IMR-90 (cell line): ENCODE measurements at regions not wholly inside any gene's neighbourhood (a gene's known extent, or its start where the extent isn't known, plus 50 kb on each side); places are given as distances from the start of the nearest gene placed in this dataset.

Experiments used
- ATAC-seq: fragments of 200-7000 bp; cut with Tn5 transposase; 2 replicates; pipeline ENCODE4 v1.9.1; 2020; ENCODE audit warnings: low read depth, mild to moderate bottlenecking, moderate library complexity
- BruUV-seq: library from RNA; stranded (reverse); fragments of 400-500 nt; replicated peaks from 2 replicates; lab custom pipeline; 2021; lab: Mats Ljungman, UMichigan
- CTCF ChIA-PET: fragments of 300-600 bp; formaldehyde crosslinking; extraction: SDS; loops from one replicate; lab custom pipeline; 2021; ENCODE audit warnings: antibody characterized with exemption; lab: Yijun Ruan, JAX
- POLR2A ChIA-PET: fragments of 300-600 bp; sonication (Branson Sonifier 250); formaldehyde crosslinking; loops from one replicate; lab custom pipeline; 2022; ENCODE audit warnings: antibody characterized with exemption; ENCODE audit not compliant: unreplicated experiment; lab: Charles Lee
- DNase-seq: peaks from one replicate; pipeline ENCODE4 v3.0.0; 2013
- H2AFZ ChIP-seq: replicated peaks from 2 replicates; pipeline ENCODE3; 2013; ENCODE audit warnings: low read length, mild to moderate bottlenecking; ENCODE audit not compliant: poor library complexity
- H2AK5ac ChIP-seq: 2 replicates; pipeline ENCODE4 v1.6.1; 2013; ENCODE audit warnings: low read depth, low read length, inconsistent platforms
- H2AK9ac ChIP-seq: replicated peaks from 2 replicates; pipeline ENCODE3; 2013; ENCODE audit warnings: mild to moderate bottlenecking, low read depth, low read length, moderate library complexity; ENCODE audit not compliant: poor library complexity
- H2BK120ac ChIP-seq: 2 replicates; pipeline ENCODE4 v1.6.1; 2013; ENCODE audit warnings: low read depth, low read length, inconsistent platforms
- H2BK15ac ChIP-seq: 3 replicates; pipeline ENCODE4 v1.6.1; 2013; ENCODE audit warnings: low read depth, low read length, inconsistent platforms
- H2BK20ac ChIP-seq: 2 replicates; pipeline ENCODE4 v1.6.1; 2013; ENCODE audit warnings: low read depth, mild to moderate bottlenecking, inconsistent platforms, low read length, moderate library complexity
- H2BK5ac ChIP-seq: 2 replicates; pipeline ENCODE4 v1.6.1; 2013; ENCODE audit warnings: mild to moderate bottlenecking, low read depth, low read length, inconsistent platforms; ENCODE audit not compliant: poor library complexity, severe bottlenecking
- H3K14ac ChIP-seq: replicated peaks from 2 replicates; pipeline ENCODE4 v1.6.1; 2013; ENCODE audit warnings: low read depth, low read length, inconsistent platforms
- H3K18ac ChIP-seq: 2 replicates; pipeline ENCODE4 v1.6.1; 2013; ENCODE audit warnings: low read depth, low read length, control low read depth
- H3K23ac ChIP-seq: 2 replicates; pipeline ENCODE4 v1.6.1; 2013; ENCODE audit warnings: low read depth, low read length, inconsistent platforms
- H3K27ac ChIP-seq: 2 replicates; pipeline ENCODE4 v1.5.1; 2013; ENCODE audit warnings: mild to moderate bottlenecking, control low read depth, low read length; ENCODE audit not compliant: insufficient read depth
- H3K27me3 ChIP-seq: 2 replicates; pipeline ENCODE4 v1.6.1; 2013; ENCODE audit warnings: low read length; ENCODE audit not compliant: control insufficient read depth, insufficient read depth
- H3K36me3 ChIP-seq: 2 replicates; pipeline ENCODE4 v1.6.1; 2013; ENCODE audit warnings: low read length, mixed read lengths; ENCODE audit not compliant: control insufficient read depth, insufficient read depth
- H3K4ac ChIP-seq: 2 replicates; pipeline ENCODE4 v1.6.1; 2013; ENCODE audit warnings: low read depth, low read length, inconsistent platforms
- H3K4me1 ChIP-seq: 2 replicates; pipeline ENCODE4 v1.6.1; 2013; ENCODE audit warnings: low read length, mixed read lengths; ENCODE audit not compliant: control insufficient read depth, insufficient read depth
- H3K4me2 ChIP-seq: 2 replicates; pipeline ENCODE4 v1.6.1; 2013; ENCODE audit warnings: low read depth, mild to moderate bottlenecking, control low read depth, low read length, moderate library complexity
- H3K4me3 ChIP-seq: 2 replicates; pipeline ENCODE4 v1.5.1; 2013; ENCODE audit warnings: low read depth, mild to moderate bottlenecking, control low read depth, low read length, moderate library complexity; ENCODE audit not compliant: insufficient read depth
- H3K56ac ChIP-seq: 2 replicates; pipeline ENCODE4 v1.6.1; 2013; ENCODE audit warnings: low read length, inconsistent platforms; ENCODE audit not compliant: insufficient read depth; ENCODE audit errors: extremely low read depth
- H3K79me1 ChIP-seq, 2 experiments: 2 replicates each; pipeline ENCODE4 v1.6.1; 2013; ENCODE audit warnings: low read length in 2 of 2, inconsistent platforms in 1 of 2, low read depth in 1 of 2
- H3K9ac ChIP-seq: 2 replicates; pipeline ENCODE4 v1.6.1; 2013; ENCODE audit warnings: low read depth, low read length, control low read depth
- H3K9me1 ChIP-seq: 2 replicates; pipeline ENCODE4 v1.6.1; 2013; ENCODE audit warnings: low read length, inconsistent platforms; ENCODE audit not compliant: insufficient read depth
- H3K9me3 ChIP-seq: 2 replicates; pipeline ENCODE4 v1.6.1; 2013; ENCODE audit warnings: low read length; ENCODE audit not compliant: control insufficient read depth, insufficient read depth
- H4K20me1 ChIP-seq: 2 replicates; pipeline ENCODE4 v1.6.1; 2013; ENCODE audit warnings: low read length, inconsistent platforms; ENCODE audit not compliant: insufficient read depth
- H4K5ac ChIP-seq: 2 replicates; pipeline ENCODE4 v1.6.1; 2013; ENCODE audit warnings: mild to moderate bottlenecking, low read depth, low read length, control low read depth
- H4K8ac ChIP-seq, 2 experiments: 2 replicates each; pipeline ENCODE4 v1.6.1; 2013; ENCODE audit warnings: low read depth in 2 of 2, low read length in 2 of 2, control low read depth in 1 of 2, inconsistent platforms in 1 of 2
- H4K91ac ChIP-seq: 2 replicates; pipeline ENCODE4 v1.6.1; 2013; ENCODE audit warnings: low read depth, low read length, inconsistent platforms; ENCODE audit not compliant: insufficient read depth
- BHLHE40 ChIP-seq: fragments of 150-350 bp; IDR thresholded peaks from 2 replicates; pipeline ENCODE4 v1.6.1; 2016; ENCODE audit warnings: mild to moderate bottlenecking, low read depth, low read length
- CEBPB ChIP-seq: IDR thresholded peaks from 2 replicates; pipeline ENCODE4 v1.6.1; 2012; ENCODE audit warnings: low read depth, low read length, improper control_type of control experiment
- CHD1 ChIP-seq: IDR thresholded peaks from 2 replicates; pipeline ENCODE4 v1.6.1; 2012; ENCODE audit warnings: low read depth, low read length, improper control_type of control experiment
- ELK1 ChIP-seq: fragments of 150-350 bp; IDR thresholded peaks from 2 replicates; pipeline ENCODE4 v1.6.1; 2016; ENCODE audit warnings: low read depth, mild to moderate bottlenecking, low read length, moderate library complexity, borderline replicate concordance
- FOS ChIP-seq: fragments of 150-350 bp; IDR thresholded peaks from 2 replicates; pipeline ENCODE4 v1.6.1; 2016; ENCODE audit warnings: low read depth, low read length
- MAFK ChIP-seq: IDR thresholded peaks from 2 replicates; pipeline ENCODE4 v1.6.1; 2012; ENCODE audit warnings: low read depth, low read length, improper control_type of control experiment
- MAZ ChIP-seq: IDR thresholded peaks from 2 replicates; pipeline ENCODE4 v1.6.1; 2012; ENCODE audit warnings: low read depth, mild to moderate bottlenecking, low read length, improper control_type of control experiment, moderate library complexity, borderline replicate concordance
- MXI1 ChIP-seq: IDR thresholded peaks from 2 replicates; pipeline ENCODE4 v1.6.1; 2012; ENCODE audit warnings: low read depth, mild to moderate bottlenecking, low read length, moderate library complexity, borderline replicate concordance
- NFE2L2 ChIP-seq: fragments of 150-350 bp; IDR thresholded peaks from 2 replicates; pipeline ENCODE4 v1.6.1; 2016; ENCODE audit warnings: low read depth, mild to moderate bottlenecking, low read length
- POLR2A ChIP-seq: IDR thresholded peaks from 2 replicates; pipeline ENCODE4 v1.6.1; 2012; ENCODE audit warnings: mild to moderate bottlenecking, low read depth, low read length
- RAD21 ChIP-seq: IDR thresholded peaks from 2 replicates; pipeline ENCODE4 v1.6.1; 2012; ENCODE audit warnings: low read length, improper control_type of control experiment
- RCOR1 ChIP-seq: IDR thresholded peaks from 2 replicates; pipeline ENCODE4 v1.6.1; 2012; ENCODE audit warnings: mild to moderate bottlenecking, low read length, improper control_type of control experiment; ENCODE audit not compliant: insufficient replicate concordance
- RFX5 ChIP-seq: IDR thresholded peaks from 2 replicates; pipeline ENCODE4 v1.8.0; 2012; ENCODE audit warnings: low read depth, mild to moderate bottlenecking, low read length, moderate library complexity
- SMC3 ChIP-seq: fragments of 150-350 bp; IDR thresholded peaks from 2 replicates; pipeline ENCODE4 v1.6.1; 2016; ENCODE audit warnings: low read depth, mild to moderate bottlenecking, antibody characterized with exemption, low read length, moderate library complexity
- whole genome bisulfite sequencing, 2 experiments: methylation state at CpG; one replicate each; pipeline versions ENCODE4 v1.1.5 to v1.1.7; 2013; ENCODE audit warnings: missing lambda C conversion rate in 2 of 2; ENCODE audit not compliant: insufficient read length in 1 of 2; ENCODE audit errors: extremely low coverage in 2 of 2; 5-methylcytosine and 5-hydroxymethylcytosine counted together
- dilution Hi-C: fragments of 300-500 bp; cut with HindIII; formaldehyde crosslinking; loops from one replicate; pipeline ENCODE4 v1.14.3; 2018; ENCODE audit warnings: low sequenced_read_pairs; ENCODE audit not compliant: unreplicated experiment
- in situ Hi-C: fragments of 300-500 bp; cut with MboI; formaldehyde crosslinking; loops from 3 replicates; pipeline ENCODE4 v1.14.3; 2019; ENCODE audit warnings: low sequenced_read_pairs, inconsistent platforms, mixed read lengths
- intact Hi-C: fragments of 100-400 bp; cut with micrococcal nuclease; formaldehyde crosslinking; loops from 2 replicates; pipeline ENCODE4 v1.10.0; 2022
- TF ChIP-seq, protein P1 (sequence below): conservative IDR thresholded peaks from 2 replicates; pipeline ENCODE4 v1.5.1; 2012; ENCODE audit warnings: mild to moderate bottlenecking, low read depth, low read length, improper control_type of control experiment
- TF ChIP-seq, protein P2 (sequence below): fragments of 150-350 bp; IDR thresholded peaks from 2 replicates; pipeline ENCODE4 v1.6.1; 2017; ENCODE audit warnings: mild to moderate bottlenecking, antibody characterized with exemption, low read length, low read depth

- H4K8ac ChIP-seq, result no peak overlapping the region
- no peaks in the 10 kb centered on the region for H3K27me3 ChIP-seq
- H3K56ac ChIP-seq, result no peak overlapping the region
- dilution Hi-C loops, result no loop called here
- H3K4me2 ChIP-seq, result no peak overlapping the region
- no peak for TF ChIP-seq BHLHE40
- no peak for TF ChIP-seq MXI1
- TF ChIP-seq ELK1, result no peak
- no peak for TF ChIP-seq POLR2A
- no peak for TF ChIP-seq CHD1
- TF ChIP-seq, protein P1, sequence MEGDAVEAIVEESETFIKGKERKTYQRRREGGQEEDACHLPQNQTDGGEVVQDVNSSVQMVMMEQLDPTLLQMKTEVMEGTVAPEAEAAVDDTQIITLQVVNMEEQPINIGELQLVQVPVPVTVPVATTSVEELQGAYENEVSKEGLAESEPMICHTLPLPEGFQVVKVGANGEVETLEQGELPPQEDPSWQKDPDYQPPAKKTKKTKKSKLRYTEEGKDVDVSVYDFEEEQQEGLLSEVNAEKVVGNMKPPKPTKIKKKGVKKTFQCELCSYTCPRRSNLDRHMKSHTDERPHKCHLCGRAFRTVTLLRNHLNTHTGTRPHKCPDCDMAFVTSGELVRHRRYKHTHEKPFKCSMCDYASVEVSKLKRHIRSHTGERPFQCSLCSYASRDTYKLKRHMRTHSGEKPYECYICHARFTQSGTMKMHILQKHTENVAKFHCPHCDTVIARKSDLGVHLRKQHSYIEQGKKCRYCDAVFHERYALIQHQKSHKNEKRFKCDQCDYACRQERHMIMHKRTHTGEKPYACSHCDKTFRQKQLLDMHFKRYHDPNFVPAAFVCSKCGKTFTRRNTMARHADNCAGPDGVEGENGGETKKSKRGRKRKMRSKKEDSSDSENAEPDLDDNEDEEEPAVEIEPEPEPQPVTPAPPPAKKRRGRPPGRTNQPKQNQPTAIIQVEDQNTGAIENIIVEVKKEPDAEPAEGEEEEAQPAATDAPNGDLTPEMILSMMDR, result no peak
- TF ChIP-seq CEBPB, result no peak
- TF ChIP-seq MAZ, result no peak
- TF ChIP-seq, protein P2, sequence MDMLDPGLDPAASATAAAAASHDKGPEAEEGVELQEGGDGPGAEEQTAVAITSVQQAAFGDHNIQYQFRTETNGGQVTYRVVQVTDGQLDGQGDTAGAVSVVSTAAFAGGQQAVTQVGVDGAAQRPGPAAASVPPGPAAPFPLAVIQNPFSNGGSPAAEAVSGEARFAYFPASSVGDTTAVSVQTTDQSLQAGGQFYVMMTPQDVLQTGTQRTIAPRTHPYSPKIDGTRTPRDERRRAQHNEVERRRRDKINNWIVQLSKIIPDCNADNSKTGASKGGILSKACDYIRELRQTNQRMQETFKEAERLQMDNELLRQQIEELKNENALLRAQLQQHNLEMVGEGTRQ, result no peak
- TF ChIP-seq RFX5, result no peak
- no peak for TF ChIP-seq SMC3
- no peak for TF ChIP-seq RCOR1
- TF ChIP-seq RAD21, result no peak
- no peak for TF ChIP-seq NFE2L2
- TF ChIP-seq FOS, result no peak
- no peak for TF ChIP-seq MAFK
- H2AK9ac ChIP-seq, result no peak overlapping the region
- ChIA-PET POLR2A (no interaction called here), CTCF (no interaction called here)
- no peak overlapping the region for H4K91ac ChIP-seq
- H3K4me1 ChIP-seq, result no peaks in the 10 kb centered on the region
- no peak overlapping the region for H3K23ac ChIP-seq
- no peak overlapping the region for H2AK5ac ChIP-seq
- no peak overlapping the region for H3K9ac ChIP-seq
- H2BK15ac ChIP-seq, result no peak overlapping the region
- no peaks in the 10 kb centered on the region for H4K20me1 ChIP-seq
- no peak overlapping the region for H3K18ac ChIP-seq
- in situ Hi-C loops, result no loop called here
- no peak overlapping the region for H2BK20ac ChIP-seq
- H3K36me3 ChIP-seq, result no peaks in the 10 kb centered on the region
- no peaks in the 10 kb centered on the region for H3K79me1 ChIP-seq
- WGBS, 2 experiments, result 33% methylated on average over 1 of the region's 3 CpGs; no CpG with 5 or more reads in 1 of the 2 experiments
- no peak overlapping the region for H4K5ac ChIP-seq
- ATAC-seq, result no peak
- no peak for DNase-seq
- no peaks in the 10 kb centered on the region for H3K9me1 ChIP-seq
- intact Hi-C loops, result no loop called here
- no TSS peak for BruUV-seq
- no peak overlapping the region for H3K14ac ChIP-seq
- H2BK5ac ChIP-seq, result no peak overlapping the region
- no peak overlapping the region for H3K27ac ChIP-seq
- H3K9me3 ChIP-seq, result peaks cover 10% of the 10 kb centered on the region
- H3K4me3 ChIP-seq, result no peak overlapping the region
- H3K4ac ChIP-seq, result no peak overlapping the region
- no peak overlapping the region for H2BK120ac ChIP-seq
- H2AFZ ChIP-seq, result no peak overlapping the region
These were observed 419.8 kb upstream of the NFIA start for GRCh38 chr1:60662486-60663044.
